Chondrocyte (in vitro differentiated cells): ENCODE measurements at regions not wholly inside any gene's neighbourhood (a gene's known extent, or its start where the extent isn't known, plus 50 kb on each side); places are given as distances from the start of the nearest gene placed in this dataset.

Source experiments
- DNase-seq: peaks from one replicate; pipeline ENCODE4 v3.0.0; 2021; ENCODE audit warnings: mixed read lengths, low spot score
- H3K27ac Mint-ChIP-seq: one replicate; pipeline ENCODE4 v1.8.0; 2021; ENCODE audit warnings: mild to moderate bottlenecking, moderate library complexity, mixed read lengths; ENCODE audit not compliant: unreplicated experiment
- H3K27me3 Mint-ChIP-seq: 2 replicates; pipeline ENCODE4 v1.8.0; 2021; ENCODE audit warnings: low read depth, mixed read lengths
- H3K36me3 Mint-ChIP-seq: 2 replicates; pipeline ENCODE4 v1.8.0; 2021; ENCODE audit warnings: low read depth, mixed read lengths
- H3K4me1 Mint-ChIP-seq: 2 replicates; pipeline ENCODE4 v1.8.0; 2021; ENCODE audit warnings: low read depth, mild to moderate bottlenecking, mixed read lengths
- H3K4me3 Mint-ChIP-seq: one replicate; pipeline ENCODE4 v1.8.0; 2021; ENCODE audit warnings: mild to moderate bottlenecking, moderate library complexity, mixed read lengths; ENCODE audit not compliant: unreplicated experiment
- H3K9me3 Mint-ChIP-seq: 2 replicates; pipeline ENCODE4 v1.8.0; 2021; ENCODE audit warnings: low read depth, mixed read lengths
- CTCF ChIP-seq: fragments of 200-600 bp; sonication (generic); IDR thresholded peaks from 2 replicates; pipeline ENCODE4 v1.5.0; 2021; ENCODE audit warnings: antibody characterized with exemption, mild to moderate bottlenecking, moderate library complexity

- no peaks in the 10 kb centered on the region for H3K36me3 Mint-ChIP-seq
These were observed 717.3 kb downstream of the STIM2 start for GRCh38 chr4:27577951-27578350.

GRCh38 chr4:27592738-27593137 is 732.1 kb downstream of the STIM2 start:
- no peak overlapping the region for H3K4me3 Mint-ChIP-seq
- H3K36me3 Mint-ChIP-seq = no peaks in the 10 kb centered on the region
- H3K27me3 Mint-ChIP-seq = no peaks in the 10 kb centered on the region
- no peak overlapping the region for H3K27ac Mint-ChIP-seq
- no peak for TF ChIP-seq CTCF
- H3K4me1 Mint-ChIP-seq = no peaks in the 10 kb centered on the region
- DNase-seq = no peak
- H3K9me3 Mint-ChIP-seq = no peaks in the 10 kb centered on the region

More at GRCh38 chr4:27577951-27578350, 717.3 kb downstream of the STIM2 start:
- Mint-ChIP-seq H3K9me3 (peaks cover 4% of the 10 kb centered on the region), H3K27ac (no peak overlapping the region), H3K27me3 (no peaks in the 10 kb centered on the region), H3K4me3 (no peak overlapping the region), H3K4me1 (no peaks in the 10 kb centered on the region)
- no peak for DNase-seq
- TF ChIP-seq CTCF = no peak

- H3K4me3 Mint-ChIP-seq = no peak overlapping the region
- H3K9me3 Mint-ChIP-seq = no peaks in the 10 kb centered on the region
- H3K36me3 Mint-ChIP-seq = no peaks in the 10 kb centered on the region
- no peaks in the 10 kb centered on the region for H3K4me1 Mint-ChIP-seq
- H3K27ac Mint-ChIP-seq = no peak overlapping the region
- no peak for DNase-seq
- TF ChIP-seq CTCF = no peak
- no peaks in the 10 kb centered on the region for H3K27me3 Mint-ChIP-seq
These were observed 734.3 kb downstream of the STIM2 start for GRCh38 chr4:27594922-27595321.

GRCh38 chr4:27595571-27596360 is 735.1 kb downstream of the STIM2 start:
- Mint-ChIP-seq H3K9me3 (no peaks in the 10 kb centered on the region), H3K4me1 (no peaks in the 10 kb centered on the region), H3K27me3 (no peaks in the 10 kb centered on the region), H3K27ac (no peak overlapping the region), H3K36me3 (no peaks in the 10 kb centered on the region), H3K4me3 (no peak overlapping the region)
- DNase-seq = no peak
- TF ChIP-seq CTCF = no peak

GRCh38 chr4:27602172-27602571 is 741.5 kb downstream of the STIM2 start:
- TF ChIP-seq CTCF = no peak
- DNase-seq = no peak
- no peaks in the 10 kb centered on the region for H3K36me3 Mint-ChIP-seq
- H3K27ac Mint-ChIP-seq = no peak overlapping the region
- H3K27me3 Mint-ChIP-seq = no peaks in the 10 kb centered on the region
- peaks cover 6% of the 10 kb centered on the region for H3K9me3 Mint-ChIP-seq
- no peak overlapping the region for H3K4me3 Mint-ChIP-seq
- no peaks in the 10 kb centered on the region for H3K4me1 Mint-ChIP-seq
